ENCODE measurements at regions not wholly inside any gene's neighbourhood (a gene's known extent, or its start where the extent isn't known, plus 50 kb on each side); places are given as distances from the start of the nearest gene placed in this dataset.

DNA sequence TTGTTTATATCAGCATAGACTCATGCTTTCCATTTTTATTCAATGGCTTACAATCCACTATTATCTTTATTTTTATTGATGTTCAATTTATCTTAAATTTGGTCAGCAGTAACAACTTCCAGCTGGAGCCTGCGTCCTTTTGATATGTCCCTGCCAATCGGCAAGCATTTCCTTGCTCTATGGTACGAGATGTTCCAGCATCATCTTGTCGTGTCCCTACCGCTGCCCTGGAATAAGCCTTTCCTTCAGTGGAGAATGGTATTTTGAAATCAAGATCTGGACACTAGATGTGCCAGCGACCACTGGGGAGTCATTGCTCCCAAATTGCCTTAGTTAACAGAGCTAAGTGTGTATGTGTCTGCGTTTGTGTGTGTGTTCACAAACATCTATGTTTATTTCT lies 151.6 kb upstream of the RGMB start:
- in situ Hi-C loops (cut with MboI; ENCODE audit: low sequenced_read_pairs), result no loop called here
- Histone ChIP-seq H3K9me1 (ENCODE audit: insufficient read depth, low read length) (no peaks in the 10 kb centered on the region), H3K56ac (ENCODE audit: extremely low read depth, insufficient read depth, low read length) (no peak overlapping the region), H3K4me3 (ENCODE audit: insufficient read depth, low read depth, low read length) (no peak overlapping the region), H2AK9ac (replicated peaks; ENCODE audit: low read depth, low read length, poor library complexity) (no peak overlapping the region), H3K9me3 (ENCODE audit: control insufficient read depth, insufficient read depth, low read length) (no peaks in the 10 kb centered on the region), H3K18ac (ENCODE audit: low read depth, low read length) (no peak overlapping the region), H3K14ac (replicated peaks; ENCODE audit: low read depth, low read length) (no peak overlapping the region), H2BK5ac (ENCODE audit: low read depth, low read length, poor library complexity, severe bottlenecking) (no peak overlapping the region), H4K8ac (ENCODE audit: low read depth in 2 of 2, low read length in 2 of 2) (no peak overlapping the region), H3K27ac (ENCODE audit: insufficient read depth, low read length) (no peak overlapping the region), H2BK15ac (ENCODE audit: low read depth, low read length) (no peak overlapping the region), H4K20me1 (ENCODE audit: insufficient read depth, low read length) (no peaks in the 10 kb centered on the region), H2BK20ac (ENCODE audit: low read depth, low read length) (no peak overlapping the region), H3K4me2 (ENCODE audit: low read depth, low read length) (no peak overlapping the region), H2AFZ (replicated peaks; ENCODE audit: low read length, poor library complexity) (no peak overlapping the region), H2BK120ac (ENCODE audit: low read depth, low read length) (no peak overlapping the region), H4K5ac (ENCODE audit: low read depth, low read length) (no peak overlapping the region), H3K9ac (ENCODE audit: low read depth, low read length) (no peak overlapping the region), H2AK5ac (ENCODE audit: low read depth, low read length) (no peak overlapping the region), H3K79me1 (ENCODE audit: low read depth in 1 of 2, low read length in 2 of 2) (no peaks in the 10 kb centered on the region), H3K4ac (ENCODE audit: low read depth, low read length) (no peak overlapping the region), H3K23ac (ENCODE audit: low read depth, low read length) (no peak overlapping the region), H4K91ac (ENCODE audit: insufficient read depth, low read depth, low read length) (no peak overlapping the region), H3K4me1 (ENCODE audit: control insufficient read depth, insufficient read depth, low read length) (no peaks in the 10 kb centered on the region), H3K36me3 (ENCODE audit: control insufficient read depth, insufficient read depth, low read length) (no peaks in the 10 kb centered on the region), H3K27me3 (ENCODE audit: control insufficient read depth, insufficient read depth, low read length) (no peaks in the 10 kb centered on the region)
- POLR2A ChIA-PET (ENCODE audit: unreplicated experiment), result no interaction called here
- CTCF ChIA-PET, result no interaction called here
- TF ChIP-seq RCOR1 (IDR thresholded peaks at IDR 0.05; ENCODE audit: insufficient replicate concordance, low read length) (no peak), ELK1 (IDR thresholded peaks at IDR 0.05; ENCODE audit: borderline replicate concordance, low read depth, low read length) (no peak), USF2 (IDR thresholded peaks at IDR 0.05; ENCODE audit: low read depth, low read length) (no peak), CEBPB (IDR thresholded peaks at IDR 0.05; ENCODE audit: low read depth, low read length) (no peak), POLR2A (IDR thresholded peaks at IDR 0.05; ENCODE audit: low read depth, low read length) (no peak), CHD1 (IDR thresholded peaks at IDR 0.05; ENCODE audit: low read depth, low read length) (no peak), BHLHE40 (IDR thresholded peaks at IDR 0.05; ENCODE audit: low read depth, low read length) (no peak), FOS (IDR thresholded peaks at IDR 0.05; ENCODE audit: low read depth, low read length) (no peak), NFE2L2 (IDR thresholded peaks at IDR 0.05; ENCODE audit: low read depth, low read length) (no peak), RFX5 (IDR thresholded peaks at IDR 0.05; ENCODE audit: low read depth, low read length) (no peak), RAD21 (IDR thresholded peaks at IDR 0.05; ENCODE audit: low read length) (no peak), MAZ (IDR thresholded peaks at IDR 0.05; ENCODE audit: borderline replicate concordance, low read depth, low read length) (no peak), MAFK (IDR thresholded peaks at IDR 0.05; ENCODE audit: low read depth, low read length) (no peak)
- TF ChIP-seq, protein P1, sequence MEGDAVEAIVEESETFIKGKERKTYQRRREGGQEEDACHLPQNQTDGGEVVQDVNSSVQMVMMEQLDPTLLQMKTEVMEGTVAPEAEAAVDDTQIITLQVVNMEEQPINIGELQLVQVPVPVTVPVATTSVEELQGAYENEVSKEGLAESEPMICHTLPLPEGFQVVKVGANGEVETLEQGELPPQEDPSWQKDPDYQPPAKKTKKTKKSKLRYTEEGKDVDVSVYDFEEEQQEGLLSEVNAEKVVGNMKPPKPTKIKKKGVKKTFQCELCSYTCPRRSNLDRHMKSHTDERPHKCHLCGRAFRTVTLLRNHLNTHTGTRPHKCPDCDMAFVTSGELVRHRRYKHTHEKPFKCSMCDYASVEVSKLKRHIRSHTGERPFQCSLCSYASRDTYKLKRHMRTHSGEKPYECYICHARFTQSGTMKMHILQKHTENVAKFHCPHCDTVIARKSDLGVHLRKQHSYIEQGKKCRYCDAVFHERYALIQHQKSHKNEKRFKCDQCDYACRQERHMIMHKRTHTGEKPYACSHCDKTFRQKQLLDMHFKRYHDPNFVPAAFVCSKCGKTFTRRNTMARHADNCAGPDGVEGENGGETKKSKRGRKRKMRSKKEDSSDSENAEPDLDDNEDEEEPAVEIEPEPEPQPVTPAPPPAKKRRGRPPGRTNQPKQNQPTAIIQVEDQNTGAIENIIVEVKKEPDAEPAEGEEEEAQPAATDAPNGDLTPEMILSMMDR (conservative IDR thresholded peaks at IDR 0.05; ENCODE audit: low read depth, low read length), result no peak
- dilution Hi-C loops (cut with HindIII; ENCODE audit: low sequenced_read_pairs, unreplicated experiment), result no loop called here
- DNase-seq, result no peak
- WGBS, 2 experiments (ENCODE audit: extremely low coverage in 2 of 2, insufficient read length in 1 of 2), result 100% methylated on average over 1 of the region's 7 CpGs; no CpG with 5 or more reads in 1 of the 2 experiments
- intact Hi-C loops (cut with micrococcal nuclease), result no loop called here
- no peak for ATAC-seq (ENCODE audit: low read depth)
- BruUV-seq (replicated peaks), result no TSS peak
